ENCODE measurements at regions not wholly inside any gene's neighbourhood (a gene's known extent, or its start where the extent isn't known, plus 50 kb on each side); places are given as distances from the start of the nearest gene placed in this dataset.

GRCh38 chr11:121721448-121721847 lies 268.7 kb upstream of the SORL1-AS1 start:
- H3K4me1 Mint-ChIP-seq (ENCODE audit: unreplicated experiment), result peaks cover 12% of the 10 kb centered on the region

GRCh38 chr11:121717296-121717695 lies 264.5 kb upstream of the SORL1-AS1 start:
- H3K27me3 Mint-ChIP-seq (ENCODE audit: unreplicated experiment), result no peaks in the 10 kb centered on the region
- peaks cover 6% of the 10 kb centered on the region for H3K4me1 Mint-ChIP-seq (ENCODE audit: unreplicated experiment)
- DNase-seq (ENCODE audit: extremely low spot score, unreplicated experiment), result no peak
- no peak overlapping the region for H3K4me3 Mint-ChIP-seq (ENCODE audit: unreplicated experiment)
- no peaks in the 10 kb centered on the region for H3K9me3 Mint-ChIP-seq (ENCODE audit: unreplicated experiment)
- no peak overlapping the region for H3K27ac Mint-ChIP-seq (ENCODE audit: unreplicated experiment)
- no peak for TF ChIP-seq CTCF (IDR thresholded peaks at IDR 0.05)
- no peaks in the 10 kb centered on the region for H3K36me3 Mint-ChIP-seq (ENCODE audit: unreplicated experiment)

More at GRCh38 chr11:121721448-121721847, 268.7 kb upstream of the SORL1-AS1 start:
- DNase-seq (ENCODE audit: extremely low spot score, unreplicated experiment), result no peak
- no peaks in the 10 kb centered on the region for H3K9me3 Mint-ChIP-seq (ENCODE audit: unreplicated experiment)
- no peaks in the 10 kb centered on the region for H3K27me3 Mint-ChIP-seq (ENCODE audit: unreplicated experiment)
- no peaks in the 10 kb centered on the region for H3K36me3 Mint-ChIP-seq (ENCODE audit: unreplicated experiment)
- H3K4me3 Mint-ChIP-seq (ENCODE audit: unreplicated experiment), result no peak overlapping the region
- no peak overlapping the region for H3K27ac Mint-ChIP-seq (ENCODE audit: unreplicated experiment)
- TF ChIP-seq CTCF (IDR thresholded peaks at IDR 0.05), result no peak

GRCh38 chr11:121716060-121716459 lies 263.3 kb upstream of the SORL1-AS1 start:
- Mint-ChIP-seq H3K27me3 (ENCODE audit: unreplicated experiment) (no peaks in the 10 kb centered on the region), H3K4me1 (ENCODE audit: unreplicated experiment) (no peaks in the 10 kb centered on the region), H3K4me3 (ENCODE audit: unreplicated experiment) (no peak overlapping the region), H3K9me3 (ENCODE audit: unreplicated experiment) (no peaks in the 10 kb centered on the region), H3K36me3 (ENCODE audit: unreplicated experiment) (no peaks in the 10 kb centered on the region), H3K27ac (ENCODE audit: unreplicated experiment) (no peak overlapping the region)
- no peak for DNase-seq (ENCODE audit: extremely low spot score, unreplicated experiment)
- TF ChIP-seq CTCF (IDR thresholded peaks at IDR 0.05), result no peak

GRCh38 chr11:121715405-121715804 lies 262.6 kb upstream of the SORL1-AS1 start:
- H3K36me3 Mint-ChIP-seq (ENCODE audit: unreplicated experiment), result no peaks in the 10 kb centered on the region
- no peaks in the 10 kb centered on the region for H3K27me3 Mint-ChIP-seq (ENCODE audit: unreplicated experiment)
- no peak for TF ChIP-seq CTCF (IDR thresholded peaks at IDR 0.05)
- no peaks in the 10 kb centered on the region for H3K9me3 Mint-ChIP-seq (ENCODE audit: unreplicated experiment)
- no peak for DNase-seq (ENCODE audit: extremely low spot score, unreplicated experiment)
- no peak overlapping the region for H3K4me3 Mint-ChIP-seq (ENCODE audit: unreplicated experiment)
- H3K27ac Mint-ChIP-seq (ENCODE audit: unreplicated experiment), result no peak overlapping the region
- no peaks in the 10 kb centered on the region for H3K4me1 Mint-ChIP-seq (ENCODE audit: unreplicated experiment)

GRCh38 chr11:121714351-121714750 lies 261.6 kb upstream of the SORL1-AS1 start:
- no peaks in the 10 kb centered on the region for H3K4me1 Mint-ChIP-seq (ENCODE audit: unreplicated experiment)
- H3K9me3 Mint-ChIP-seq (ENCODE audit: unreplicated experiment), result no peaks in the 10 kb centered on the region
- no peak overlapping the region for H3K27ac Mint-ChIP-seq (ENCODE audit: unreplicated experiment)
- no peak overlapping the region for H3K4me3 Mint-ChIP-seq (ENCODE audit: unreplicated experiment)
- no peak for TF ChIP-seq CTCF (IDR thresholded peaks at IDR 0.05)
- no peaks in the 10 kb centered on the region for H3K36me3 Mint-ChIP-seq (ENCODE audit: unreplicated experiment)
- DNase-seq (ENCODE audit: extremely low spot score, unreplicated experiment), result no peak
- H3K27me3 Mint-ChIP-seq (ENCODE audit: unreplicated experiment), result no peaks in the 10 kb centered on the region
